NT2/D1 (cell line): ENCODE measurements at regions not wholly inside any gene's neighbourhood (a gene's known extent, or its start where the extent isn't known, plus 50 kb on each side); places are given as distances from the start of the nearest gene placed in this dataset.

Source experiments
- SUZ12 ChIP-seq: IDR thresholded peaks from 2 replicates; pipeline ENCODE4 v1.6.1; 2011; ENCODE audit not compliant: insufficient read length, insufficient read depth; ENCODE audit errors: extremely low read depth
- YY1 ChIP-seq: IDR thresholded peaks from 2 replicates; pipeline ENCODE4 v1.6.1; 2011; ENCODE audit not compliant: insufficient read length, insufficient read depth

DNA sequence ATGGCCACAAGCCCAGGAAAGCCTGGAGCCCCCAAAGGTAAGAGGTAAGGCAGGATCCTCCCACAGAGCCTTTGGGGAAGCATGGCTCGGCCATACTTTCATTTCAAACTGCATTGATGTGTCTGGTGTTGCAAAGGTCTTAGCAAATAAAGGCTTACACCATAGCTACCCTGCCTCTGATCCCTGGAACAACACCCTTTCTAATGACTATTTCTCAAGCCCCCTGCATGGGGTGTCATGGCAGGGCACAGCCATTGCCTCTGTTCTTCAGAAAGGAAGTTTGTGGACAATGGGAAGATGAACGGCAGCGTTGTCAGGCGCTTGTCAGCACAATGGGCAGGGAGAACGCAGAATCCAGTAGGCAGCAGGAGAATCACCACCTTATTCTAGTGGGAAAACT, 435.0 kb upstream of the SMIM21 start:
- no peak for TF ChIP-seq SUZ12
- no peak for TF ChIP-seq YY1
